ENCODE measurements at regions not wholly inside any gene's neighbourhood (a gene's known extent, or its start where the extent isn't known, plus 50 kb on each side); places are given as distances from the start of the nearest gene placed in this dataset.

GRCh38 chr2:225104971-225105370 is 62.7 kb upstream of the DOCK10 start:
- no peaks in the 10 kb centered on the region for H3K36me3 ChIP-seq (ENCODE audit: control insufficient read depth in 2 of 2, insufficient read depth in 1 of 2, low read length in 2 of 2)
- ChIA-PET CTCF (interaction anchor here (0.6 to 0.8 kb wide), 2 partner anchors 556 to 1697 kb away, joined by 3 to 4 read pairs; no protein-coding TSS in a partner anchor), POLR2A (no interaction called here)
- H3K4me1 ChIP-seq (ENCODE audit: control insufficient read depth, insufficient read depth, low read length): no peaks in the 10 kb centered on the region
- H3K4me3 ChIP-seq (ENCODE audit: low read depth, low read length): no peak overlapping the region
- H3K27ac ChIP-seq (ENCODE audit: extremely low read depth, low read depth, low read length): no peak overlapping the region
- TF ChIP-seq ZNF670 (tag by site-specific recombination; IDR thresholded peaks at IDR 0.05; ENCODE audit: low read depth) (no peak), ZNF701 (tag by site-specific recombination; IDR thresholded peaks at IDR 0.05) (no peak), ZNF639 (tag by site-specific recombination; IDR thresholded peaks at IDR 0.05) (no peak), KLF7 (tag by site-specific recombination; IDR thresholded peaks at IDR 0.05; ENCODE audit: borderline replicate concordance) (no peak), ZNF704 (tag by site-specific recombination; IDR thresholded peaks at IDR 0.05) (no peak), ELK4 (IDR thresholded peaks at IDR 0.05; ENCODE audit: borderline replicate concordance, low read depth, low read length) (no peak), ZNF140 (tag by site-specific recombination; IDR thresholded peaks at IDR 0.05) (no peak), ZNF433 (tag by site-specific recombination; IDR thresholded peaks at IDR 0.05; ENCODE audit: low read depth) (no peak), ZNF404 (tag by site-specific recombination; IDR thresholded peaks at IDR 0.05) (no peak), OSR2 (tag by site-specific recombination; IDR thresholded peaks at IDR 0.05) (no peak), BCL6B (tag by site-specific recombination; IDR thresholded peaks at IDR 0.05) (no peak), ZNF776 (tag by site-specific recombination; IDR thresholded peaks at IDR 0.05; ENCODE audit: borderline replicate concordance) (no peak), REPIN1 (tag by site-specific recombination; IDR thresholded peaks at IDR 0.05; ENCODE audit: low read depth) (no peak), ZNF837 (tag by site-specific recombination; IDR thresholded peaks at IDR 0.05) (no peak), ZNF175 (tag by site-specific recombination; IDR thresholded peaks at IDR 0.05) (no peak), ZNF747 (tag by site-specific recombination; IDR thresholded peaks at IDR 0.05) (no peak), ZNF600 (tag by site-specific recombination; IDR thresholded peaks at IDR 0.05) (no peak)
- no peaks in the 10 kb centered on the region for H3K9me3 ChIP-seq (ENCODE audit: control insufficient read depth, insufficient read depth, low read depth, low read length)

GRCh38 chr2:225104321-225104720 is 62.1 kb upstream of the DOCK10 start:
- Histone ChIP-seq H3K36me3 (ENCODE audit: control insufficient read depth in 2 of 2, insufficient read depth in 1 of 2, low read length in 2 of 2) (no peaks in the 10 kb centered on the region), H3K4me1 (ENCODE audit: control insufficient read depth, insufficient read depth, low read length) (no peaks in the 10 kb centered on the region), H3K4me3 (ENCODE audit: low read depth, low read length) (no peak overlapping the region), H3K9me3 (ENCODE audit: control insufficient read depth, insufficient read depth, low read depth, low read length) (no peaks in the 10 kb centered on the region), H3K27ac (ENCODE audit: extremely low read depth, low read depth, low read length) (no peak overlapping the region)
- TF ChIP-seq ZNF398 (tag by site-specific recombination; IDR thresholded peaks at IDR 0.05): no peak
- no peak for TF ChIP-seq MEIS1 (CRISPR knock-in tag; IDR thresholded peaks at IDR 0.05; ENCODE audit: borderline replicate concordance)
- ChIA-PET CTCF (interaction anchor here (0.6 kb wide), 1 partner anchor 1698 kb away, joined by 3 read pairs; no protein-coding TSS in a partner anchor), POLR2A (no interaction called here)

Data from HEK293 (cell line).